Endothelial cell of umbilical vein (primary cell): ENCODE measurements at regions not wholly inside any gene's neighbourhood (a gene's known extent, or its start where the extent isn't known, plus 50 kb on each side); places are given as distances from the start of the nearest gene placed in this dataset.

ENCODE experiments used
- POLR2A ChIP-seq: IDR thresholded peaks from 2 replicates; pipeline ENCODE4 v1.6.1; 2012; ENCODE audit warnings: low read depth, mild to moderate bottlenecking, control low read depth, low read length
- POLR2AphosphoS5 ChIP-seq: IDR thresholded peaks from 2 replicates; pipeline ENCODE4 v1.6.1; 2012; ENCODE audit warnings: low read depth, mild to moderate bottlenecking, control low read depth, low read length, moderate library complexity; ENCODE audit not compliant: insufficient read depth
- TF ChIP-seq, protein P1 (sequence below): IDR thresholded peaks from 2 replicates; pipeline ENCODE4 v1.6.1; 2011; ENCODE audit not compliant: insufficient read depth, insufficient read length
- TF ChIP-seq, protein P2 (sequence below), 2 donors: IDR thresholded peaks; 1 replicate in 1 of 2; 2 replicates in 1 of 2; pipeline ENCODE4 v1.5.1; 2011; ENCODE audit warnings: low read length in 2 of 2, mild to moderate bottlenecking in 2 of 2, moderate library complexity in 2 of 2, control low read depth in 1 of 2, inconsistent platforms in 1 of 2, low read depth in 1 of 2; ENCODE audit not compliant: insufficient read depth in 1 of 2; ENCODE audit errors: extremely low read depth in 1 of 2

- TF ChIP-seq, protein P1, sequence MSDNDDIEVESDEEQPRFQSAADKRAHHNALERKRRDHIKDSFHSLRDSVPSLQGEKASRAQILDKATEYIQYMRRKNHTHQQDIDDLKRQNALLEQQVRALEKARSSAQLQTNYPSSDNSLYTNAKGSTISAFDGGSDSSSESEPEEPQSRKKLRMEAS: no peak
- TF ChIP-seq, protein P2, sequence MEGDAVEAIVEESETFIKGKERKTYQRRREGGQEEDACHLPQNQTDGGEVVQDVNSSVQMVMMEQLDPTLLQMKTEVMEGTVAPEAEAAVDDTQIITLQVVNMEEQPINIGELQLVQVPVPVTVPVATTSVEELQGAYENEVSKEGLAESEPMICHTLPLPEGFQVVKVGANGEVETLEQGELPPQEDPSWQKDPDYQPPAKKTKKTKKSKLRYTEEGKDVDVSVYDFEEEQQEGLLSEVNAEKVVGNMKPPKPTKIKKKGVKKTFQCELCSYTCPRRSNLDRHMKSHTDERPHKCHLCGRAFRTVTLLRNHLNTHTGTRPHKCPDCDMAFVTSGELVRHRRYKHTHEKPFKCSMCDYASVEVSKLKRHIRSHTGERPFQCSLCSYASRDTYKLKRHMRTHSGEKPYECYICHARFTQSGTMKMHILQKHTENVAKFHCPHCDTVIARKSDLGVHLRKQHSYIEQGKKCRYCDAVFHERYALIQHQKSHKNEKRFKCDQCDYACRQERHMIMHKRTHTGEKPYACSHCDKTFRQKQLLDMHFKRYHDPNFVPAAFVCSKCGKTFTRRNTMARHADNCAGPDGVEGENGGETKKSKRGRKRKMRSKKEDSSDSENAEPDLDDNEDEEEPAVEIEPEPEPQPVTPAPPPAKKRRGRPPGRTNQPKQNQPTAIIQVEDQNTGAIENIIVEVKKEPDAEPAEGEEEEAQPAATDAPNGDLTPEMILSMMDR (IDR thresholded peaks at IDR 0.05; ENCODE audit: extremely low read depth in 1 of 2, insufficient read depth in 1 of 2, low read depth in 1 of 2, low read length in 2 of 2): no peak
- TF ChIP-seq POLR2AphosphoS5 (no peak), POLR2A (no peak)
These were observed 202.7 kb downstream of the ZEB2 start for GRCh38 chr2:144317071-144317738.
